ENCODE measurements at regions not wholly inside any gene's neighbourhood (a gene's known extent, or its start where the extent isn't known, plus 50 kb on each side); places are given as distances from the start of the nearest gene placed in this dataset.
"Not testable (repeated sequence)": the region's sequence is repeated elsewhere in the genome, so short reads cannot be mapped to it uniquely, and the experiment has no call there.

DNA sequence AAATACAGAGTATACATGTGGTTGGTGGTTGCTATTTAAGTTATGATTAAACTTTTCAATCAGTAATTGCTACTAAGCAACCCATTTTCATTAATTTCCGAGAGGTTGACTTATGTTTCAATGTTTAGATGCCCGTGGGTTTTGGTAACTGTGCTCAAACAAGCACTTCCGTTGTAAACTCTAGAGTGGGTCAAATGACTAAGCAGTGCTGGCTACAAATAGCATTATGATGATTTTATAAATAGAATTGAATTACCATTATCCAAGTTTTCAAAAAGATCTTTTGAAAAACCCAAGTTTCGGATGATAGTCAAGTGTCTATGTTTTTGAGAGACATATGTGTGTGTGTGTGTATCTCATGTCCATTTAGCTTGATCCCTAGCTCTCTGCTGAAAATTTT lies 2369.4 kb upstream of the ACO1 start:
- no peak for DNase-seq (ENCODE audit: low read depth in 2 of 3, low spot score in 1 of 3)

DNA sequence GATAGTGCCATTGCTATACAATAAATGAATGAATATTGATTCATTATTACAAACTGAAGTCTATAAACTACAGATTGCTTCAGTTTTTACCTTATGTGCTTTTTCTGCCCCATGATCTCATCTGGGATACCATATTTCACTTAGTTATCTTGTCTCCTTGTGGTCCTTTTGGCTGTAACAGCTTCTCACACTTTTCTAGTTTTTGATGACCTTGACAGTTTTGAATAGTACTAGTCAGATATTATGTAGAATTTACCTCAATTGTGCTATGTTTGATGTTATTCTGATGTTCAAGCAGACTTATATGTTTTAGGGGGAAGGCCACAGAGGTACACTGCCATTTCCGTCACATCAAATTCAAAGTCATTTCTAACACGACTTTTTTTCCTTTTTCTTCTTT lies 2364.3 kb upstream of the ACO1 start:
- no peak for DNase-seq (ENCODE audit: low read depth in 2 of 3, low spot score in 1 of 3)

DNA sequence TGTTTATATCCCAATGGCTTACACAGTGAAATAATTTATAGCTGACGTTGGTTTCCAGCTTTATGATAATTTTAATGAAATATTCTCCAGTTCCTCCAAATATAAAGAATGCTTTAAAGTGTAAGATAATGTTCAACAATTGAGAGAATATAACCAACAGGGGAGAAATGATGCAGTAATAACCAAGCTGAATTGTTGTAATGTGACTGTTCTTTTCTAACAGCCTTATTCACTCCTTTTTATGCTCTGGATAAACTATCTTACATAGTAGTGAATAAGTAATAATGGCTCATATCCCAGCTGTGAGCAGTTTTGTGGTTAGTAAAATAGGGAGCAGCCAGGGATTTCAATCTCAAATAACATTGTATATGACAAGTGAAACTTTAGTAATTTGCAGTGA lies 2348.7 kb upstream of the ACO1 start:
- DNase-seq (ENCODE audit: low read depth in 2 of 3, low spot score in 1 of 3) = no peak

DNA sequence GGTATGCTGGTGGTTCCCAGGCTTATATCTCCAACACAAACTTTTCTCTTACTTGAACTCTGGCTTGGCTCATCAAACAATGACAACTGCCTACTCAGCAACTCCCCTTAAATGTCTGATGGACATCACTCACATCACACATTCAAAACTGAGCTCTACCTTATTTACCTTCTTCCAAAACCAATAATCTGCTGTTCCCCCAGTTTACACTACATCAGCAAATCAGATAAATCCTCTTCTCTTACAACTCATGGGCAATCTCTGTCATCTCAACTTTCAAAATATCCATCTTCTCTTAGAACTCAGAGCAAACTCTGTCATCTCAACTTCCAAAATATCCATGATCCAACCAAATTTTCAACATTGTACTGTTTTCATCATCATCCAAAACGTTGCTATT lies 2347.9 kb upstream of the ACO1 start:
- DNase-seq (ENCODE audit: low read depth in 2 of 3, low spot score in 1 of 3) = no peak

DNA sequence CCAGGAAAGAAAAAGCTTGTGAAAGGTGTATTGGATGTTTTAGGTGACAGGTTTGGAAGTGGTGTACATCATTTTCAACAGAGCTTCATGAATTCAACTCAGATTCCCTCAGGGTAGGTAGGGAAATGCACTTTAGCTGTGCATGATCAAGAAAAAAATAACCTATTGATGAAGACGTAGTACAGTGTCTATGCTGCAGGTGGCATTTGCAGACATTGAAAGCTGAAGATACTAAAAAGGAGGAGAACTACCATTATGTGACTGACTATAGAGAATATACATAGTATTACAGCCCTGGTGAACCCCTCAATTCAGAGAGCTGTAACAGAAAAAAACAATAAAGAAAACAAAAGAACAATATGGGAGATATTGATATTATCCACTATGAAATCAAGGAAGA lies 2344.7 kb upstream of the ACO1 start:
- no peak for DNase-seq (ENCODE audit: low read depth in 2 of 3, low spot score in 1 of 3)

GRCh38 chr9:30048396-30048795 lies 2336.0 kb upstream of the ACO1 start:
- DNase-seq (ENCODE audit: low read depth in 2 of 3, low spot score in 1 of 3) = no peak

DNA sequence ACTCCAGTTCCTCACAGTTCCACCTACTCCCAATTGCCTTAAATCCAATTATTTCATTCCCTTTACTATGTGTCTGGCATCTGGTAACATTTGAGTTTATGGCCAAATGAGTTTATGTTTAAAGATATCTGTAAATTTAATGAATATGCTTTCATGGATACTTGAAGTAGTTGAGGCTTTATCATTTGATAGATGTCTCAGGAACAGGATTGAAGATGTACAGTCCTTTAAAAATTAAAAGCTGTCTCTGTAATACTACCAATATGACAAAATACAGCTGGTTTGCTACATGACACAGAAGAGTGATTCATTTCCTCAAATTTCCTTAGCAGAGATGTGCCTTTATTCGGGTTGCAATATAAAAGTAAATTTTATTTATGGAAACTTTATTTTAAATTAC lies 2326.0 kb upstream of the ACO1 start:
- no peak for DNase-seq (ENCODE audit: low read depth in 2 of 3, low spot score in 1 of 3)

- DNase-seq (ENCODE audit: low read depth in 2 of 3, low spot score in 1 of 3) = no peak
These were observed 2323.5 kb upstream of the ACO1 start for GRCh38 chr9:30060976-30061375.

GRCh38 chr9:30065888-30066287 lies 2318.6 kb upstream of the ACO1 start:
- no peak for DNase-seq (ENCODE audit: low read depth in 2 of 3, low spot score in 1 of 3)

GRCh38 chr9:30069236-30069635 lies 2315.2 kb upstream of the ACO1 start:
- DNase-seq (ENCODE audit: low read depth in 2 of 3, low spot score in 1 of 3) = not testable (repeated sequence)

DNA sequence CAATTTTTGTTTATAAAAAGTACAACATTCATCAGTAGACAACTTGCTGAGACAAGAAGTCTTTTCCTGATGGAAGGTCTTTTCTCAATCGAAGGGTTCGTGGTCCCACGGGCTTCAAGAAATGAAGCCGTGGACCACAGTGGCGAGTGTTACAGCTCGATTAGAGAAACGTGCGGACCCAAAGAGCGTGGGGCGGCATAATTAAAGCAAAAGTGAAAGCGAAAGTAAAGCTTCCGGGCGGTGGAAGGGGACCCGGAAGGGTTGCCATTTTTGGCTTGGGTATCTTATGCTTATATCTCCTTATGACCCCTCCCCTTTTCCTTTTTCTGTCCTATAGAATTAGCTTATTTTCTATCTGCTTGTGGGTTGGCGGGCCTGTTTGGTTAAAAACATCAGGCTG lies 2309.4 kb upstream of the ACO1 start:
- DNase-seq (ENCODE audit: low read depth in 2 of 3, low spot score in 1 of 3) = no peak

DNA sequence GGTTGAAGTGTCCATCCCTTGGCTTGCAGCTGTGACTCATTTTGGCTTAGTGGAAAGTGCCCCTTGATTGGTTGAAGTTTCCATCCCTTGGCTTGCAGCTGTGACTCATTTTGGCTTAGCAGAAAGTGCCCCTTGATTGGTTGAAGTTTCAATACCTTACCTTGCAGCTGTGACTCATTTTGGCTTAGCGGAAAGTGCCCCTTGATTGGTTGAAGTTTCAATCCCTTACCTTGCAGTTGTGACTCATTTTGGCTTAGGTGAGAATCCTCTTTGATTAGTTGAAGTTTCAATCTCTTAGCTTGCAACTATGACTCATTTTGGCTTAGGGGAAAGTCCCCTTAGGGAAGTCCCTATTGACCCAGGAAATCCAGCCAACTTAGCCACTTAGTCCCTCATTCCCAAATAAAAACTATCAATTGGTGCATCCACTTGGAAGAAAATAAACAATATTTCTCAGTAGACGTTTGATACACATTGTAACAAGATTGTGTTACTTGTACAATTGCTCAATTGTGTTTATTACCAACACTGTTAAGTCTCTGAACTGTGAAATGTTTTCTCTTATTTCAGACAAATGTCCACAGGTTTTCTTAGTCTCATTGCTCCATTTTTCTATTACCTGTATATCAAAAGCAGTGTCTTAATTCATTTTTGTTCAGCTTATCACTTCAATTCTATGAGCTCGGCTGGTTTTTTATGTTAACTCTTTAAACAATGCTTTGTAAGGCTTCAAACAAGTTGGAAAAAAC lies 2308.8 kb upstream of the ACO1 start:
- peak; percentile 18 to 34 (median 21) for DNase-seq (ENCODE audit: low read depth in 2 of 3, low spot score in 1 of 3)

- no peak for DNase-seq (ENCODE audit: low read depth in 2 of 3, low spot score in 1 of 3)
These were observed 2306.2 kb upstream of the ACO1 start for GRCh38 chr9:30078195-30078594.

DNA sequence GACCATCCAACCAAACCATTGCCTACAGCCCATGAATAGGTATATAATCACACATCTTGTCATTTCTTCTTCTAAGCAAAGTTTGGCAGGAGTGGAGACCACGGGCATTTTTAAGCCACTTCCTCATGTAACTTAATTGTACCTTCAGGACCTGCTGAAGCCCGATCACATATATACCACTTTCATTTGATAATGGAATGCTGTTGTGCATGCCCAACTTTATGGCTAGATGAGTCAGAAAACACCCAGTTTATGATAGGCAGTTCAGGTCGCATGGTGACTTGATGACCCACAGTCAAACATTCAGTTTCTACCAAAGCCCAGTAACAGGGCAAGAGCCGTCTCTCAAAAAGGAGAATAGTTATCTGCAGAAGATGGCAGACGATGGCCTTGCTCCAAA lies 2295.0 kb upstream of the ACO1 start:
- no peak for DNase-seq (ENCODE audit: low read depth in 2 of 3, low spot score in 1 of 3)

DNA sequence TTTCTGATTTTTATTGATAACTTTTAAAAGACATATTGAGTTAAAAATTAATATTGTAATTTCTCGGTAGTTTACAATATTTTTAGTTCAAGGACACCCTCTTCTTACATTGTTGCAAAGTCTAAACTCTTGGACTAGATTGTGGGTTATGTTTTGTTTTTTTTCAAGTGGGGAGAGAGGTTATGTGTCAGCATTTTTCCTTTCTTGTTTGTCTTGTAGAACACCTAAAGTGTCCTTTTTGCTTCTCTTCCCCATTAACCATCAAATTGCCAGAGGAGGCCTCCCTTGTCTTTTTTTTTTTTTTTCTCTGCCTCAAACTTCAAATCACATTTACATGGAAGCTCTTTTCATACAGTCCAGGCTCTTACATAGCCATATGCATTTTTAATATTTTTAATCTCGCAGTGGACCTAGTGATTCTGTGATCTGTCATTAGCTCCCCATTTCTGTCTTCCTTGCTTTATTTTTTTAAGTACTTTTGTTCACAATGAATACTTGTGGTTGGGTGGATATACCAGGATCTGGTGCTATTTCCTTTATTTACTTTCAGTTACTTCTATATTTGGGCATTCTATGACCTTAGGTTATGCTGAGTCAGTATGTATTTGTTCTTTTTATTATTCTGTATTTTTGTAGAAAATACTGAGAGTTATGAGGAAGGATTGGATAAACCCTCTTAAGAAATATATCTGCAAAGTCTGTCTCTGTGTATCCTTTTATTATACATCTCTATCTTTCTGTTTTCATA lies 2280.6 kb upstream of the ACO1 start:
- DNase-seq (ENCODE audit: low read depth in 2 of 3, low spot score in 1 of 3) = no peak

- DNase-seq (ENCODE audit: low read depth in 2 of 3, low spot score in 1 of 3) = not testable (repeated sequence)
These were observed 2277.3 kb upstream of the ACO1 start for GRCh38 chr9:30107134-30107533.

GRCh38 chr9:30116673-30117217 lies 2267.7 kb upstream of the ACO1 start:
- DNase-seq (ENCODE audit: low read depth in 2 of 3, low spot score in 1 of 3) = no peak

DNA sequence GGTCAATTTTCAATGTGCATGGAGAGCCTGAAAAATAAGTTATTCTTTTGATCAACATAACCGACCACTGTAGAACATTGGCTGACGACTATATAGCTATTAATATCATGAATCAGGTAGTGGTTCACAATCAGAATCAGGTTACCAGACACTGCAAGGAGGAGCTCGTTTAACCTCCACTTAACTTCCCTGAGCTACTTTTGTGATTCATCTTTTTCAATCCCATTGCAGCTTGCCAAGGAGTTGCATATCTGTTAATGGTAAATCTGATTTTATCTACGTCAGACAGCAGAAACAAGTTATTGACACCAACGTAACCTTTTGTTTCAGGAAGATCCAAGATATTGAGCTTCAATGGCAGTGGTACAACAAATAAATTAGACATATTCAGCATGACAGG lies 2263.8 kb upstream of the ACO1 start:
- no peak for DNase-seq (ENCODE audit: low read depth in 2 of 3, low spot score in 1 of 3)

DNA sequence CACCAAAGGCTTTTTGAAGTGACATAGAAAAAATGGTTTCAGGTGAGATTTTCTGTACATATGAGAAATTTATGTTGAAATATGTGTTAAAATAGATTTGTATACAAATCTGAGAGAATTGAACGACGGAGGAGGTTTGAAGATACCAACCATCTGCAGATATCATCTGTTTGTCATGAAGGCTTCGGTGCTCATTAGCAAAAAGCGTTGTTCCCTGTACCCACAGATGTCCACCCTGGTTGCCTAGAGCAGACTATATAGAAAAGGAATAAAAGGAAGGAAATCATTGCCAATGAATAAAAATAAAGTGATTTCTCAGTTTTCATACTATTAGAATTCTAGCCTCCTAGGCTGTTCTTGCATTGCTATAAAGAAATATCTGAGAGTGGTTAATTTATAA lies 2262.8 kb upstream of the ACO1 start:
- DNase-seq (ENCODE audit: low read depth in 2 of 3, low spot score in 1 of 3) = no peak

GRCh38 chr9:30125881-30126280 lies 2258.6 kb upstream of the ACO1 start:
- DNase-seq (ENCODE audit: low read depth in 2 of 3, low spot score in 1 of 3) = no peak

GRCh38 chr9:30127371-30127770 lies 2257.1 kb upstream of the ACO1 start:
- no peak for DNase-seq (ENCODE audit: low read depth in 2 of 3, low spot score in 1 of 3)

DNA sequence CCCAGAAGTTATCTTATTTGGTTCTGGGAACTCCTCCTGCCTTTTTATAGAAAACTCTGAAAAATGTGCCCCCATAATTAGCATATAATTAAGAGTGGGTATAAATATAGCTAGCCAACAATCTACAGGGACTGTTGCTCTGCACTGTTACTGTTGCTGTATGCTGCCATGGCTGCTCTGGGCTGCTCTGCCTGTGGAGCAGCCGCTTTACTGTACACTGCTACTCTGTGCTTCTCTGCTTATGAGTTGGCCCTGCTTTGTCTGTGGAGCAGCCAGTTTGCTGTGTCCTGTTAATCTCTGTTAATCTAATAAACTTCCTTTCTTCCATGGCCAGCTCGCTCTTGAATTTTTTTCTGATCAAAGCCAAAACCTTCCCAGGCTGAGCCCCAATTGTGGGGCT lies 2244.0 kb upstream of the ACO1 start:
- no peak for DNase-seq (ENCODE audit: low read depth in 2 of 3, low spot score in 1 of 3)

GRCh38 chr9:30160570-30160969 lies 2223.9 kb upstream of the ACO1 start:
- no peak for DNase-seq (ENCODE audit: low read depth in 2 of 3, low spot score in 1 of 3)
